Endothelial cell (in vitro differentiated cells): ENCODE measurements at regions not wholly inside any gene's neighbourhood (a gene's known extent, or its start where the extent isn't known, plus 50 kb on each side); places are given as distances from the start of the nearest gene placed in this dataset.
"Not testable (repeated sequence)": the region's sequence is repeated elsewhere in the genome, so short reads cannot be mapped to it uniquely, and the experiment has no call there.

Experiments
- DNase-seq: peaks from one replicate; pipeline ENCODE4 v3.0.0; 2021; ENCODE audit warnings: low spot score
- H3K27ac Mint-ChIP-seq: one replicate; pipeline ENCODE4 v1.8.0; 2021; ENCODE audit warnings: mixed read lengths, inconsistent platforms; ENCODE audit not compliant: unreplicated experiment
- H3K27me3 Mint-ChIP-seq: one replicate; pipeline ENCODE4 v1.8.0; 2021; ENCODE audit warnings: mild to moderate bottlenecking, moderate library complexity, mixed read lengths, inconsistent platforms; ENCODE audit not compliant: unreplicated experiment
- H3K36me3 Mint-ChIP-seq: one replicate; pipeline ENCODE4 v1.8.0; 2021; ENCODE audit warnings: mild to moderate bottlenecking, low read depth, mixed read lengths, inconsistent platforms; ENCODE audit not compliant: unreplicated experiment
- H3K4me1 Mint-ChIP-seq: one replicate; pipeline ENCODE4 v1.8.0; 2021; ENCODE audit warnings: mild to moderate bottlenecking, mixed read lengths, inconsistent platforms; ENCODE audit not compliant: unreplicated experiment
- H3K4me3 Mint-ChIP-seq: one replicate; pipeline ENCODE4 v1.8.0; 2021; ENCODE audit warnings: mild to moderate bottlenecking, mixed read lengths, inconsistent platforms; ENCODE audit not compliant: unreplicated experiment
- H3K9me3 Mint-ChIP-seq: one replicate; pipeline ENCODE4 v1.8.0; 2021; ENCODE audit warnings: mixed read lengths, inconsistent platforms; ENCODE audit not compliant: unreplicated experiment
- CTCF ChIP-seq: fragments of 200-600 bp; sonication (generic); IDR thresholded peaks from one replicate; pipeline ENCODE4 v1.5.0; 2021; ENCODE audit warnings: antibody characterized with exemption; ENCODE audit not compliant: unreplicated experiment

DNA sequence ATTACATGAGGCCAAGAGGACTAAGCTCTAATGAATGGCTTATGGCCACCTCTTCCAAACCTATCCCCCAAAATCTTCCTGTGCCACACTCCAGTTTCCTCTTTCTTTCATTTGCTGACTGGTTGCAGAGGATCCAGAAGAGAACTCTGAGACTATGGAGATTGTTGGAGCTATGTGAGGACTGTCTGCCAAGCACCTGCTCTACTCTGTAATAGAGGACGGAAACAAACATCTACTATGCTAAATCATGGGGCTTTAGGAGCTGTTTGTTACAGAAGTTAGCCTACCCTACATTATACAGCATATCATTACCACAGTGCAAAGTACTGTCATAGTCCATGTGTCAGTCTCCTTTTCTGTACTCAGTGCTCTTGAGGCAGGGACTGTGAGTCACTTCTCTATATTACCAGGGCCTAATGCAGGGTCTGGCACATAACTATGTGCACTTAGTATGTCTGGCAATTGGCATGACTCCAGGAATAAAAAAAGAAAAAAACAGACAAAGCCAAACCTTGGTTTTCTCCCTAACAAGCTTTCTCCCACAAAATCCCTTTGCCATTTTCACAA, 95.1 kb downstream of the RPAP3 start:
- H3K27me3 Mint-ChIP-seq, result peaks cover 2% of the 10 kb centered on the region
- TF ChIP-seq CTCF, result no peak
- peaks cover 66% of the 10 kb centered on the region for H3K36me3 Mint-ChIP-seq
- DNase-seq, result no peak
- no peak overlapping the region for H3K27ac Mint-ChIP-seq
- peaks cover 32% of the 10 kb centered on the region for H3K9me3 Mint-ChIP-seq
- H3K4me3 Mint-ChIP-seq, result no peak overlapping the region
- no peaks in the 10 kb centered on the region for H3K4me1 Mint-ChIP-seq

DNA sequence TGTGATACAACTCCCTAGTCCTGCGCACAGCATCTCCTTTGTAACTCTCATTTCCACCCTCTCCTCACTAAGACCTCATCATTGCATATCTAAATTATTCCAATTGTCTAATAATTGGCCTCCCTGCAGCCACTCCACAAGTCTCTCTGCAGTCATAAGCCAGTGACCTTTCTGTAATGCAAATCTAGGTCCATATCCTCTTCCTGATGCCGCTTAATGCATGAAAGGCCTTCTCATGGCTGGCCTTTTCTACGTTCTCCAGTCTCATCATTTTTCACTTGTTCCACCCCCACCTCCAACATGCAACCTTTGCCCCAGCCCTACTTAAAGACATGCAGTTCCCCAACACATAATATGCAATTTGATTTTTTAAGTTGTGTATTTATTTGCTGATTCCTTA, 96.0 kb downstream of the RPAP3 start:
- peaks cover 3% of the 10 kb centered on the region for H3K27me3 Mint-ChIP-seq
- no peak for DNase-seq
- TF ChIP-seq CTCF, result no peak
- peaks cover 36% of the 10 kb centered on the region for H3K9me3 Mint-ChIP-seq
- no peak overlapping the region for H3K27ac Mint-ChIP-seq
- H3K4me3 Mint-ChIP-seq, result no peak overlapping the region
- peaks cover 69% of the 10 kb centered on the region for H3K36me3 Mint-ChIP-seq
- no peaks in the 10 kb centered on the region for H3K4me1 Mint-ChIP-seq

DNA sequence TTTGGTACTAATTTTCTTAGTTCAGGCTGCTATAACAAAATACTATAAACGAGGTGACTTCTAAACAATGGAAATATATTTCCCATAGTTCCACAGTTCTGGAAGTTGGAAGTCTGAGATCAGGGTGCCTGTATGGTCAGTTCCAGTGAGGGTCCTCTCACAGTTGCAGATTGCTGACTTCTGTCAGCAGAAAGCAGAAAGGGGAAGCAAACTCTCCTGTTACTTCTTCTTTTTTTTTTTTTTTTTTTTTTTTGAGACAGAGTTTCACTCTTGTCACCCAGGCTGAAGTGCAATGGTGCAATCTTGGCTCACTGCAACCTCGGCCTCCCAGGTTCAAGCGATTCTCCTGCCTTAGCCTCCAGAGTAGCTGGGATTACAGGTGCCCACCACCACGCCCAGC, 97.2 kb downstream of the RPAP3 start:
- not testable (repeated sequence) for H3K4me3 Mint-ChIP-seq, H3K27ac Mint-ChIP-seq, H3K4me1 Mint-ChIP-seq, DNase-seq, H3K27me3 Mint-ChIP-seq
- Mint-ChIP-seq H3K36me3 (peaks cover 63% of the 10 kb centered on the region), H3K9me3 (peaks cover 29% of the 10 kb centered on the region)

- H3K27ac Mint-ChIP-seq, result no peak overlapping the region
- no peak for DNase-seq
- H3K27me3 Mint-ChIP-seq, result peaks cover 3% of the 10 kb centered on the region
- TF ChIP-seq CTCF, result no peak
- H3K4me1 Mint-ChIP-seq, result no peaks in the 10 kb centered on the region
- H3K4me3 Mint-ChIP-seq, result peak overlapping the region; percentile 33
- peaks cover 25% of the 10 kb centered on the region for H3K9me3 Mint-ChIP-seq
- H3K36me3 Mint-ChIP-seq, result peaks cover 35% of the 10 kb centered on the region
These were observed 101.5 kb downstream of the RPAP3 start for GRCh38 chr12:47604221-47604873.

DNA sequence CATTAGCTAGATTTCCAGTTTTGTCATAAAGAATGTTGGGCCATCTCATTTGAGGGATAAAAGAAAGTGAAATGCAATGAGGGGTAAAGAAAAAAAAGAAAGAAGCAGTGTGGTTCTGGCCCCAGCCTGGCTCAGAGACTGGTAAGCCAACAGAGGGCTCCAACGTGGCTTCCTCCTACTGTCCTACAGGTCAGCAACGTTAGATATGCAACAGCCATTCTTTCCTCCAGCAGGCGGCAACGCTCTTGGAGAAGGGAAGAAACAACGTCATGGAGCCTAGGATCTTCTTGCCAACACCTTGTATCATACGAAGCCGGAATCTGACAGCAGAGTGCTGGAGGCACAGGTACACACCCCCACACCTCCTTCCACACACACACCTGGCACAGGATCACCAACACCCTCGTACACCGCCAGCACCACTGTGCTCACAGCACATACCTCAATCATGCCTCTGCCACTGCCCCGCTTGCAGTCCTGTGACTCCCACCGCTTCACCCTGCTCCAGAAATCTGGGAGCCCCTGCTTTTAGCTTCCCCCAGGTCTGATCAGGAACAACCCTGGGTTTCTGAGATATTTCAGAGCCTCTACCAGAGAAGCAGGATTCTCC, 102.8 kb downstream of the RPAP3 start:
- DNase-seq, result no peak
- Mint-ChIP-seq H3K27me3 (peaks cover 3% of the 10 kb centered on the region), H3K4me3 (no peak overlapping the region), H3K9me3 (peaks cover 25% of the 10 kb centered on the region), H3K4me1 (no peaks in the 10 kb centered on the region), H3K36me3 (peaks cover 30% of the 10 kb centered on the region), H3K27ac (no peak overlapping the region)
- no peak for TF ChIP-seq CTCF
